HEK293 (cell line): ENCODE measurements at regions not wholly inside any gene's neighbourhood (a gene's known extent, or its start where the extent isn't known, plus 50 kb on each side); places are given as distances from the start of the nearest gene placed in this dataset.

Experiments
- CTCF ChIP-seq: fragments of 450-650 bp; formaldehyde crosslinking; IDR thresholded peaks from 2 replicates; pipeline ENCODE4 v1.5.1; 2016; ENCODE audit warnings: missing biosample characterization, missing genetic modification characterization
- HOXA7 ChIP-seq: sonication (generic); formaldehyde crosslinking; IDR thresholded peaks from 2 replicates; pipeline ENCODE4 v1.8.1; 2022; ENCODE audit warnings: missing genetic modification reagents, borderline replicate concordance
- SP2 ChIP-seq: fragments of 450-650 bp; formaldehyde crosslinking; IDR thresholded peaks from 2 replicates; pipeline ENCODE4 v1.5.1; 2016; ENCODE audit warnings: missing biosample characterization, missing genetic modification characterization
- TSHZ1 ChIP-seq: fragments of 450-650 bp; formaldehyde crosslinking; IDR thresholded peaks from 2 replicates; pipeline ENCODE4 v1.5.1; 2016; ENCODE audit warnings: missing biosample characterization, missing genetic modification characterization, borderline replicate concordance
- ZNF311 ChIP-seq: fragments of 450-650 bp; formaldehyde crosslinking; IDR thresholded peaks from 2 replicates; pipeline ENCODE4 v1.5.1; 2017; ENCODE audit warnings: missing biosample characterization, missing genetic modification characterization, borderline replicate concordance
- ZNF404 ChIP-seq: fragments of 450-650 bp; formaldehyde crosslinking; IDR thresholded peaks from 2 replicates; pipeline ENCODE4 v1.5.1; 2017; ENCODE audit warnings: missing biosample characterization, missing genetic modification characterization
- ZNF624 ChIP-seq: fragments of 450-650 bp; formaldehyde crosslinking; IDR thresholded peaks from 2 replicates; pipeline ENCODE4 v1.5.1; 2017; ENCODE audit warnings: missing biosample characterization, missing genetic modification characterization

GRCh38 chr17:59496178-59496577 lies 69.2 kb upstream of the DHX40 start:
- TF ChIP-seq ZNF404 (tag by site-specific recombination): no peak
- TF ChIP-seq SP2 (tag by site-specific recombination): no peak
- TF ChIP-seq ZNF624: no peak
- no peak for TF ChIP-seq HOXA7 (CRISPR knock-in tag)
- no peak for TF ChIP-seq ZNF311 (tag by site-specific recombination)
- no peak for TF ChIP-seq CTCF (tag by site-specific recombination)
- TF ChIP-seq TSHZ1: no peak
